Upper lobe of left lung (tissue), 6 donors: ENCODE measurements at regions not wholly inside any gene's neighbourhood (a gene's known extent, or its start where the extent isn't known, plus 50 kb on each side); places are given as distances from the start of the nearest gene placed in this dataset.

Experiments used
- ATAC-seq, 2 donors: fragments of 200-7000 bp; cut with Tn5 transposase; one replicate each; pipeline ENCODE4 v1.9.1; 2022; ENCODE audit warnings: mild to moderate bottlenecking in 2 of 2, moderate library complexity in 2 of 2; ENCODE audit not compliant: low FRiP score in 2 of 2
- DNase-seq, 2 donors: peaks; one replicate each; pipeline ENCODE4 v3.0.0-alpha.2; 2019 to 2020
- H3K27ac ChIP-seq, 4 donors: fragments of 200-600 bp; sonication (generic); one replicate each; pipeline ENCODE4 v1.5.1; 2016 to 2019
- H3K27me3 ChIP-seq, 4 donors: fragments of 200-600 bp; sonication (generic); one replicate each; pipeline ENCODE4 v1.5.1; 2017 to 2019
- H3K36me3 ChIP-seq, 4 donors: fragments of 200-600 bp; sonication (generic); one replicate each; pipeline ENCODE4 v1.5.1; 2016 to 2019
- H3K4me1 ChIP-seq, 4 donors: fragments of 200-600 bp; sonication (generic); one replicate each; pipeline ENCODE4 v1.5.1; 2018 to 2019
- H3K4me3 ChIP-seq, 4 donors: fragments of 200-600 bp; sonication (generic); one replicate each; pipeline ENCODE4 v1.5.1; 2017 to 2019; ENCODE audit warnings: mild to moderate bottlenecking in 2 of 4, moderate library complexity in 1 of 4
- H3K9me3 ChIP-seq, 4 donors: fragments of 200-600 bp; sonication (generic); one replicate each; pipeline ENCODE4 v1.5.1; 2018 to 2019
- EP300 ChIP-seq, 4 donors: sonication (generic); formaldehyde crosslinking; IDR thresholded peaks; one replicate each; pipeline ENCODE4 v1.5.1; 2017; ENCODE audit warnings: antibody characterized with exemption in 4 of 4, control low read depth in 2 of 4
- POLR2A ChIP-seq, 4 donors: fragments of 450-650 bp; IDR thresholded peaks; one replicate each; pipeline ENCODE4 v1.5.1; 2016 to 2017; ENCODE audit warnings: antibody characterized with exemption in 4 of 4, mild to moderate bottlenecking in 2 of 4
- POLR2AphosphoS5 ChIP-seq, 2 donors: sonication (generic); formaldehyde crosslinking; IDR thresholded peaks; one replicate each; pipeline ENCODE4 v1.5.1; 2017; ENCODE audit warnings: antibody characterized with exemption in 2 of 2
- WGBS, 2 donors: methylation state at CpG; one replicate each; pipeline ENCODE4 v1.1.5; 2017 to 2018; 5-methylcytosine and 5-hydroxymethylcytosine counted together
- TF ChIP-seq, protein P1 (sequence below), 6 experiments: fragments of 450-650 bp in 4 of 6; fragments of 200-600 bp in 2 of 6; sonication (generic) in 2 of 6; IDR thresholded peaks; one replicate each; pipeline ENCODE4 v1.5.1; 2016 to 2019; ENCODE audit warnings: antibody characterized with exemption in 6 of 6
- donor health status: DM: no; HTN: no; CAD: no; lungs with moderate emphysema.
- donor health status: DM: no; HTN: yes; CAD: no; lungs with severe emphysema.

DNA sequence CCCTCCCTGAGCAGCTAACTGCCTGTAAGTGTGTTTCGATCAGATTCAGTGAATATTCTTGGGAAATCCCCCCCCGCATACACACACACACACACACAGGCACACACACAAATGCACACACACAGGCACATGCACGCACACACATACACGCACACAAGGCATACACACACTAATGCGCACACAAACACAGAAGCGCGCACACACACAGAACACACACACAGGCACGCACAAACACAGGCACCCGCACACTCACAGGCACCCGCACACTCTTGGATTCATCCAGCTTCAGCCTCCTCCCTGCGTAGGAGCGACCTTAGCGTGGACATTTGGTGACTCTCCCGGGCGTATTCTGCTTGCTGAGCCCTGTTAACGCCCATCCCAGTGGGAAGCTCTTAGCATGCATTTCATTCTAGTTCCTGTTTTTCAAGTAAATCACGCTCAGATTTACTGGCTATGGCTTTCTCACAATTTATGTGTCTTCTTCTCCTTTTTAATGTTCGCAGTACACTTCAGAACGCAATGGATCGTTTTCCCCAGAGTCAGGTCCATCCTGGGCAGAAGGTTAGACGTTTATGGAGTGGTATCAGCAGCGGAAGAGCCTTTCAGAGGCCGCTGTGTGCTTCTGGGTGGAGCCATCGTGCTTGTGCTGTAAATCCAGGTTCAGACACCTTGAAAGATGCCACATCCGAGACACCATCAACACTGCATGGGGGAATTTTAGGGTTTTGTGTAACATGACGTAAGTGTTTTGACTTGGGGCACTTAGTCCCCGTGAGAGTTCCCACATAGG is 656.6 kb downstream of the GALR1 start:
- TF ChIP-seq POLR2AphosphoS5 (IDR thresholded peaks at IDR 0.05) (no peak), POLR2A (IDR thresholded peaks at IDR 0.05) (no peak), EP300 (IDR thresholded peaks at IDR 0.05) (no peak)
- TF ChIP-seq, protein P1, sequence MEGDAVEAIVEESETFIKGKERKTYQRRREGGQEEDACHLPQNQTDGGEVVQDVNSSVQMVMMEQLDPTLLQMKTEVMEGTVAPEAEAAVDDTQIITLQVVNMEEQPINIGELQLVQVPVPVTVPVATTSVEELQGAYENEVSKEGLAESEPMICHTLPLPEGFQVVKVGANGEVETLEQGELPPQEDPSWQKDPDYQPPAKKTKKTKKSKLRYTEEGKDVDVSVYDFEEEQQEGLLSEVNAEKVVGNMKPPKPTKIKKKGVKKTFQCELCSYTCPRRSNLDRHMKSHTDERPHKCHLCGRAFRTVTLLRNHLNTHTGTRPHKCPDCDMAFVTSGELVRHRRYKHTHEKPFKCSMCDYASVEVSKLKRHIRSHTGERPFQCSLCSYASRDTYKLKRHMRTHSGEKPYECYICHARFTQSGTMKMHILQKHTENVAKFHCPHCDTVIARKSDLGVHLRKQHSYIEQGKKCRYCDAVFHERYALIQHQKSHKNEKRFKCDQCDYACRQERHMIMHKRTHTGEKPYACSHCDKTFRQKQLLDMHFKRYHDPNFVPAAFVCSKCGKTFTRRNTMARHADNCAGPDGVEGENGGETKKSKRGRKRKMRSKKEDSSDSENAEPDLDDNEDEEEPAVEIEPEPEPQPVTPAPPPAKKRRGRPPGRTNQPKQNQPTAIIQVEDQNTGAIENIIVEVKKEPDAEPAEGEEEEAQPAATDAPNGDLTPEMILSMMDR (IDR thresholded peaks at IDR 0.05), result no peak
- Histone ChIP-seq H3K27ac (no peak overlapping the region), H3K9me3 (no peaks in the 10 kb centered on the region), H3K4me3 (no peak overlapping the region), H3K36me3 (no peaks in the 10 kb centered on the region), H3K4me1 (no peaks in the 10 kb centered on the region), H3K27me3 (no peaks in the 10 kb centered on the region)
- 75 to 77% methylated on average over 26 to 27 of the region's 27 CpGs for WGBS, 2 donors
- peak in 1 of 2 donors; percentile 22 for ATAC-seq
- no peak for DNase-seq

DNA sequence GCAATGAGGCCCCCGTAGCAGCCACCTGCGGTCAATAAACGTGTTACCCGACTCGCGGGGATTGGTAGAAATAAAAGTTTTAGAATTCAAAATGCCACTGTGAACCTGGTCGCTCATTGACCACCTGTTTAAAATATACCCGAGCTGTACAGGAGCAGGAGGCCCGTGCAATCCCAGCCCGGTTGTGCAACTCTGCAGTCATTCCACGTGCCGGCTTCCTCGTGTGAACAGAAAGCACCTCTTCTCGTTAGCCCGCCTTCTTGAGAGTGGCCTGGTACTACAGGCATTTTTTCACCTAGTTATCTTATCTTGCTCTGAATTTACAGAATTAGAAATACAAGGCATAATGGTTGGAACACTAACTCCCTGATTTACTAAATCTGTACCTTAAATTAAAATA is 660.7 kb downstream of the GALR1 start:
- Histone ChIP-seq H3K27me3 (no peaks in the 10 kb centered on the region), H3K27ac (no peak overlapping the region), H3K4me3 (no peak overlapping the region), H3K4me1 (no peaks in the 10 kb centered on the region), H3K9me3 (no peaks in the 10 kb centered on the region), H3K36me3 (no peaks in the 10 kb centered on the region)
- ATAC-seq, result no peak
- TF ChIP-seq, protein P1 (IDR thresholded peaks at IDR 0.05), result no peak
- TF ChIP-seq EP300 (IDR thresholded peaks at IDR 0.05) (no peak), POLR2AphosphoS5 (IDR thresholded peaks at IDR 0.05) (no peak), POLR2A (IDR thresholded peaks at IDR 0.05) (no peak)
- WGBS, 2 donors, result 80 to 82% methylated on average over 15 of the region's 15 CpGs
- no peak for DNase-seq

DNA sequence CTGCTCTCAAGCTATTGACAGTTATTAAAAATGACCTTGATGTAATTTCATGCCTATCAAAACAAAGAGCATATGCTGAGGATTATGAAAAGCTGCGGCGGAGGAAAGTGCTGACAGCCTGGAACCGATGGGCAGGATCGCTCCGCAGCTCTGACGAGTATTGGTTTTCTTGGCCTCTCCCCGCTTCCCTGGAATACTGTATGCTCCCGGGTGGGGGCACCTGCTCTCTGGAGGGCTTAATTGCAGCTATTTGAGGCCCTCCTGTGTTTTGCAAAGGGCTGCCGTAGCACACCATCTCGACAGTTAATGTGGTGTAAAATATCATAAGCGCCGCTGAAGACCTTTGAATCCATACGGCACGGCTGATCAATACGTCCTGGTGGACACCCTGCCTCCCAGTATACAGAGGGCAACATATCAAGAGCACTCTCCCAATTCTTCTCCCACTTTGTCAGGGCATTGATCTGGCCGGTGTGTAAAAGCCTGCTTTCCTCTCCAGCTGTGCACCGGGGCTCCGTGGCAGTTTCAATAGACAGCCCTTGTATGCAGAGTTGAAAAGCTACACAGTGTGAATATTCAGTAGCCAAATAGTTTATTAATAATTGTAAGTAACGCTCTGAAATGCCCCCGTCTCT is 662.4 kb downstream of the GALR1 start:
- no peaks in the 10 kb centered on the region for H3K4me1 ChIP-seq
- H3K4me3 ChIP-seq, result no peak overlapping the region
- WGBS, 2 donors, result 69 to 71% methylated on average over 20 of the region's 20 CpGs
- TF ChIP-seq POLR2AphosphoS5 (IDR thresholded peaks at IDR 0.05), result no peak
- TF ChIP-seq POLR2A (IDR thresholded peaks at IDR 0.05), result no peak
- TF ChIP-seq, protein P1 (IDR thresholded peaks at IDR 0.05), result no peak
- TF ChIP-seq EP300 (IDR thresholded peaks at IDR 0.05), result no peak
- H3K36me3 ChIP-seq, result no peaks in the 10 kb centered on the region
- H3K9me3 ChIP-seq, result no peaks in the 10 kb centered on the region
- DNase-seq (no peak), ATAC-seq (no peak)
- H3K27ac ChIP-seq, result no peak overlapping the region
- no peaks in the 10 kb centered on the region for H3K27me3 ChIP-seq

DNA sequence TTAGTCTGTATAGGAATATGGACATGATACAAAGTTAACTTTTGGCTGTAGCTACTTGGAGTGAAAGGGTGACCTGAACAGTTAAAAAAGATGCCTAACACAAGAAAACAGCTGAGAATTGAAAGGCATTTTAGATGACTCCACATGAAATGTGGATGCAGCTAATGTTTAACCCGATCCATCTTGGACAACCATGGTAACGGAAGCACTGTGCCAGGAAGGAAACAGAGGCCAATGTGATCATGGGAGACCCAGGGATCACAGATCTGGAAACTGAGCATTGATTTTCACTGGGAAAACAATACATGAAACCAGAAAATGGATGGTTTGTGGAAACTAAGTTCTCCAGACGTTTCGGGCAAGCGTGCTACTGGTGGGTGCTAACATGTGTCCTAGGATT is 669.1 kb downstream of the GALR1 start:
- TF ChIP-seq EP300 (IDR thresholded peaks at IDR 0.05) (no peak), POLR2AphosphoS5 (IDR thresholded peaks at IDR 0.05) (no peak), POLR2A (IDR thresholded peaks at IDR 0.05) (no peak)
- TF ChIP-seq, protein P1 (IDR thresholded peaks at IDR 0.05), result no peak
- Histone ChIP-seq H3K4me3 (no peak overlapping the region), H3K4me1 (no peaks in the 10 kb centered on the region), H3K27ac (no peak overlapping the region), H3K9me3 (no peaks in the 10 kb centered on the region), H3K36me3 (no peaks in the 10 kb centered on the region), H3K27me3 (no peaks in the 10 kb centered on the region)
- 86 to 87% methylated on average over 5 of the region's 5 CpGs for WGBS, 2 donors
- DNase-seq, result no peak
- no peak for ATAC-seq
